ENCODE measurements at regions not wholly inside any gene's neighbourhood (a gene's known extent, or its start where the extent isn't known, plus 50 kb on each side); places are given as distances from the start of the nearest gene placed in this dataset.

- TF ChIP-seq CTCF (IDR thresholded peaks at IDR 0.05) (no peak), EP300 (IDR thresholded peaks at IDR 0.05) (no peak), POLR2A (IDR thresholded peaks at IDR 0.05) (no peak)
These were observed 391.8 kb upstream of the ADAMTS9 start for GRCh38 chr3:65079560-65079959.

Data from ovary (tissue), 3 donors.